ENCODE measurements at regions not wholly inside any gene's neighbourhood (a gene's known extent, or its start where the extent isn't known, plus 50 kb on each side); places are given as distances from the start of the nearest gene placed in this dataset.

GRCh38 chr5:87674235-87674634 is 261.5 kb upstream of the CCNH start:
- H3K27me3 ChIP-seq (replicated peaks; ENCODE audit: control insufficient read depth, insufficient read depth, low read length): no peaks in the 10 kb centered on the region
- no peaks in the 10 kb centered on the region for H3K9me3 ChIP-seq (ENCODE audit: control insufficient read depth, low read length)
- no peak for DNase-seq (ENCODE audit: low read depth)
- no peaks in the 10 kb centered on the region for H3K4me1 ChIP-seq (ENCODE audit: control insufficient read depth, insufficient read depth, low read length)
- H3K4me3 ChIP-seq (ENCODE audit: low read length): no peak overlapping the region
- H3K9ac ChIP-seq (ENCODE audit: low read length): no peak overlapping the region
- no peaks in the 10 kb centered on the region for H3K36me3 ChIP-seq (ENCODE audit: control insufficient read depth, insufficient read depth, low read length, severe bottlenecking)

GRCh38 chr5:87671146-87671545 is 258.4 kb upstream of the CCNH start:
- no peak for DNase-seq (ENCODE audit: low read depth)
- H3K9ac ChIP-seq (ENCODE audit: low read length): no peak overlapping the region
- no peaks in the 10 kb centered on the region for H3K4me1 ChIP-seq (ENCODE audit: control insufficient read depth, insufficient read depth, low read length)

GRCh38 chr5:87665166-87665565 is 252.4 kb upstream of the CCNH start:
- no peak overlapping the region for H3K9ac ChIP-seq (ENCODE audit: low read length)
- no peaks in the 10 kb centered on the region for H3K9me3 ChIP-seq (ENCODE audit: control insufficient read depth, low read length)
- DNase-seq (ENCODE audit: low read depth): no peak
- no peak overlapping the region for H3K4me3 ChIP-seq (ENCODE audit: low read length)
- no peaks in the 10 kb centered on the region for H3K4me1 ChIP-seq (ENCODE audit: control insufficient read depth, insufficient read depth, low read length)
- no peaks in the 10 kb centered on the region for H3K27me3 ChIP-seq (replicated peaks; ENCODE audit: control insufficient read depth, insufficient read depth, low read length)
- H3K36me3 ChIP-seq (ENCODE audit: control insufficient read depth, insufficient read depth, low read length, severe bottlenecking): no peaks in the 10 kb centered on the region

More at GRCh38 chr5:87671146-87671545, 258.4 kb upstream of the CCNH start:
- Histone ChIP-seq H3K36me3 (ENCODE audit: control insufficient read depth, insufficient read depth, low read length, severe bottlenecking) (no peaks in the 10 kb centered on the region), H3K9me3 (ENCODE audit: control insufficient read depth, low read length) (no peaks in the 10 kb centered on the region), H3K4me3 (ENCODE audit: low read length) (no peak overlapping the region), H3K27me3 (replicated peaks; ENCODE audit: control insufficient read depth, insufficient read depth, low read length) (no peaks in the 10 kb centered on the region)

GRCh38 chr5:87661784-87662566 is 249.2 kb upstream of the CCNH start:
- H3K36me3 ChIP-seq (ENCODE audit: control insufficient read depth, insufficient read depth, low read length, severe bottlenecking): no peaks in the 10 kb centered on the region
- no peaks in the 10 kb centered on the region for H3K4me1 ChIP-seq (ENCODE audit: control insufficient read depth, insufficient read depth, low read length)
- no peaks in the 10 kb centered on the region for H3K9me3 ChIP-seq (ENCODE audit: control insufficient read depth, low read length)
- no peak for DNase-seq (ENCODE audit: low read depth)
- no peaks in the 10 kb centered on the region for H3K27me3 ChIP-seq (replicated peaks; ENCODE audit: control insufficient read depth, insufficient read depth, low read length)
- no peak overlapping the region for H3K9ac ChIP-seq (ENCODE audit: low read length)
- H3K4me3 ChIP-seq (ENCODE audit: low read length): no peak overlapping the region

GRCh38 chr5:87653242-87653641 is 240.5 kb upstream of the CCNH start:
- Histone ChIP-seq H3K36me3 (ENCODE audit: control insufficient read depth, insufficient read depth, low read length, severe bottlenecking) (no peaks in the 10 kb centered on the region), H3K4me3 (ENCODE audit: low read length) (no peak overlapping the region)
- no peak for DNase-seq (ENCODE audit: low read depth)

GRCh38 chr5:87650284-87650683 is 237.6 kb upstream of the CCNH start:
- no peak for DNase-seq (ENCODE audit: low read depth)
- no peaks in the 10 kb centered on the region for H3K36me3 ChIP-seq (ENCODE audit: control insufficient read depth, insufficient read depth, low read length, severe bottlenecking)

More at GRCh38 chr5:87653242-87653641, 240.5 kb upstream of the CCNH start:
- Histone ChIP-seq H3K27me3 (replicated peaks; ENCODE audit: control insufficient read depth, insufficient read depth, low read length) (no peaks in the 10 kb centered on the region), H3K9ac (ENCODE audit: low read length) (no peak overlapping the region), H3K9me3 (ENCODE audit: control insufficient read depth, low read length) (no peaks in the 10 kb centered on the region), H3K4me1 (ENCODE audit: control insufficient read depth, insufficient read depth, low read length) (peaks cover 3% of the 10 kb centered on the region)

GRCh38 chr5:87649455-87649854 is 236.7 kb upstream of the CCNH start:
- Histone ChIP-seq H3K9me3 (ENCODE audit: control insufficient read depth, low read length) (no peaks in the 10 kb centered on the region), H3K36me3 (ENCODE audit: control insufficient read depth, insufficient read depth, low read length, severe bottlenecking) (no peaks in the 10 kb centered on the region), H3K9ac (ENCODE audit: low read length) (no peak overlapping the region), H3K4me3 (ENCODE audit: low read length) (no peak overlapping the region), H3K4me1 (ENCODE audit: control insufficient read depth, insufficient read depth, low read length) (peaks cover 3% of the 10 kb centered on the region), H3K27me3 (replicated peaks; ENCODE audit: control insufficient read depth, insufficient read depth, low read length) (no peaks in the 10 kb centered on the region)
- DNase-seq (ENCODE audit: low read depth): no peak

More at GRCh38 chr5:87650284-87650683, 237.6 kb upstream of the CCNH start:
- H3K9me3 ChIP-seq (ENCODE audit: control insufficient read depth, low read length): no peaks in the 10 kb centered on the region
- no peak overlapping the region for H3K9ac ChIP-seq (ENCODE audit: low read length)
- no peaks in the 10 kb centered on the region for H3K27me3 ChIP-seq (replicated peaks; ENCODE audit: control insufficient read depth, insufficient read depth, low read length)
- peaks cover 3% of the 10 kb centered on the region for H3K4me1 ChIP-seq (ENCODE audit: control insufficient read depth, insufficient read depth, low read length)
- no peak overlapping the region for H3K4me3 ChIP-seq (ENCODE audit: low read length)

GRCh38 chr5:87645224-87645623 is 232.5 kb upstream of the CCNH start:
- DNase-seq (ENCODE audit: low read depth): no peak
- no peak overlapping the region for H3K4me3 ChIP-seq (ENCODE audit: low read length)
- H3K9ac ChIP-seq (ENCODE audit: low read length): no peak overlapping the region
- H3K27me3 ChIP-seq (replicated peaks; ENCODE audit: control insufficient read depth, insufficient read depth, low read length): no peaks in the 10 kb centered on the region
- H3K36me3 ChIP-seq (ENCODE audit: control insufficient read depth, insufficient read depth, low read length, severe bottlenecking): no peaks in the 10 kb centered on the region
- H3K9me3 ChIP-seq (ENCODE audit: control insufficient read depth, low read length): no peaks in the 10 kb centered on the region
- H3K4me1 ChIP-seq (ENCODE audit: control insufficient read depth, insufficient read depth, low read length): peaks cover 2% of the 10 kb centered on the region

GRCh38 chr5:87640902-87641301 is 228.2 kb upstream of the CCNH start:
- H3K4me3 ChIP-seq (ENCODE audit: low read length): no peak overlapping the region
- no peak for DNase-seq (ENCODE audit: low read depth)
- no peaks in the 10 kb centered on the region for H3K36me3 ChIP-seq (ENCODE audit: control insufficient read depth, insufficient read depth, low read length, severe bottlenecking)
- no peak overlapping the region for H3K9ac ChIP-seq (ENCODE audit: low read length)
- H3K4me1 ChIP-seq (ENCODE audit: control insufficient read depth, insufficient read depth, low read length): no peaks in the 10 kb centered on the region
- H3K27me3 ChIP-seq (replicated peaks; ENCODE audit: control insufficient read depth, insufficient read depth, low read length): no peaks in the 10 kb centered on the region
- no peaks in the 10 kb centered on the region for H3K9me3 ChIP-seq (ENCODE audit: control insufficient read depth, low read length)

- H3K36me3 ChIP-seq (ENCODE audit: control insufficient read depth, insufficient read depth, low read length, severe bottlenecking): no peaks in the 10 kb centered on the region
- H3K9ac ChIP-seq (ENCODE audit: low read length): no peak overlapping the region
- no peaks in the 10 kb centered on the region for H3K4me1 ChIP-seq (ENCODE audit: control insufficient read depth, insufficient read depth, low read length)
- H3K4me3 ChIP-seq (ENCODE audit: low read length): no peak overlapping the region
- no peak for DNase-seq (ENCODE audit: low read depth)
- H3K9me3 ChIP-seq (ENCODE audit: control insufficient read depth, low read length): no peaks in the 10 kb centered on the region
- H3K27me3 ChIP-seq (replicated peaks; ENCODE audit: control insufficient read depth, insufficient read depth, low read length): no peaks in the 10 kb centered on the region
Observed at GRCh38 chr5:87627363-87627762, 214.6 kb upstream of the CCNH start.

- no peaks in the 10 kb centered on the region for H3K27me3 ChIP-seq (replicated peaks; ENCODE audit: control insufficient read depth, insufficient read depth, low read length)
- H3K4me1 ChIP-seq (ENCODE audit: control insufficient read depth, insufficient read depth, low read length): no peaks in the 10 kb centered on the region
Observed at GRCh38 chr5:87608385-87608784, 195.7 kb upstream of the CCNH start.

GRCh38 chr5:87605663-87606062 is 192.9 kb upstream of the CCNH start:
- Histone ChIP-seq H3K27me3 (replicated peaks; ENCODE audit: control insufficient read depth, insufficient read depth, low read length) (no peaks in the 10 kb centered on the region), H3K36me3 (ENCODE audit: control insufficient read depth, insufficient read depth, low read length, severe bottlenecking) (no peaks in the 10 kb centered on the region), H3K4me1 (ENCODE audit: control insufficient read depth, insufficient read depth, low read length) (no peaks in the 10 kb centered on the region), H3K4me3 (ENCODE audit: low read length) (no peak overlapping the region), H3K9ac (ENCODE audit: low read length) (no peak overlapping the region), H3K9me3 (ENCODE audit: control insufficient read depth, low read length) (no peaks in the 10 kb centered on the region)
- DNase-seq (ENCODE audit: low read depth): no peak

More at GRCh38 chr5:87608385-87608784, 195.7 kb upstream of the CCNH start:
- no peaks in the 10 kb centered on the region for H3K9me3 ChIP-seq (ENCODE audit: control insufficient read depth, low read length)
- no peaks in the 10 kb centered on the region for H3K36me3 ChIP-seq (ENCODE audit: control insufficient read depth, insufficient read depth, low read length, severe bottlenecking)
- no peak for DNase-seq (ENCODE audit: low read depth)
- no peak overlapping the region for H3K4me3 ChIP-seq (ENCODE audit: low read length)
- H3K9ac ChIP-seq (ENCODE audit: low read length): no peak overlapping the region
